GF-D8 (cell line): ENCODE measurements at regions not wholly inside any gene's neighbourhood (a gene's known extent, or its start where the extent isn't known, plus 50 kb on each side); places are given as distances from the start of the nearest gene placed in this dataset.

ENCODE experiments used
- DNase-seq: peaks from one replicate; lab custom pipeline; 2025; lab: John Stamatoyannopoulos, UW

DNA sequence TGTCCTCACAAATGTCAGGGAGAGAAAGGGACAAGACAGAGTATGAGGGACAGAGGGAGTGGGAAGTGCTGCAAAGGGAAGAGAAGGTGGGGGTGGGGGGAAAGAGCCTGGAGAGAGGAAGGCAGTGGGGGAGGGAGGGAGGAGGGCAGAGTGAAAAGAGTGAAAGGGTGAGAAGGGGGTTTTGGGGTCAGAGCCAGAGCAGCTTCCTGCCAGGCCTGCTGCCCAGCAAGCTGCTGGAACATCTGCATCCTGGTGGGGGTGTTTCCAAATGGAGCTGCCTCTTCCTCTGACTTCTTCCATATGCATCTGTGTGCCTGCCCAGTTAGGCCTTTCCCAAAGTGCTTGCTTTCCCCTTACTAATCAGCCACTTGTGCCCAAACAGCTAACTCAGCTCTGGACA lies 94.3 kb upstream of the CELF4 start:
- DNase-seq: no peak

DNA sequence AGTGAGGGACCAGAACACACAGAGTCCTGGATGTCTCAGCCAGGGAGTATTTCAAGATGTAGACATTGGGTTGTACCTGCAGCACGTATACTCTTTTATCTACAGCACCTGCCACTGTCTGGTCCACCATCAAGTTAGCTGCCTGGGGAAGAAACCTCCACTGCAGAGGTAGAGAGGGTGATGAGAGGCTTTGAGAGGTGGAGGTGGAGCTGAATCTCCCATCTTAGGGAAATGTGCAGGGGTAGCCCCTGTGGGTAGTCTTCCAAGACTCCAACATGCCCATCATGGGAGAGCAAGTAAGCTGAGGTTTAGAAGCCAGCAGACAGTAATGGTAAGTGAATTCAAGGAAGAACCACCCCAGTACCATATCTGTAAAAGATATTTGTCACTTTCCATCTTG lies 93.3 kb upstream of the CELF4 start:
- DNase-seq: no peak

DNA sequence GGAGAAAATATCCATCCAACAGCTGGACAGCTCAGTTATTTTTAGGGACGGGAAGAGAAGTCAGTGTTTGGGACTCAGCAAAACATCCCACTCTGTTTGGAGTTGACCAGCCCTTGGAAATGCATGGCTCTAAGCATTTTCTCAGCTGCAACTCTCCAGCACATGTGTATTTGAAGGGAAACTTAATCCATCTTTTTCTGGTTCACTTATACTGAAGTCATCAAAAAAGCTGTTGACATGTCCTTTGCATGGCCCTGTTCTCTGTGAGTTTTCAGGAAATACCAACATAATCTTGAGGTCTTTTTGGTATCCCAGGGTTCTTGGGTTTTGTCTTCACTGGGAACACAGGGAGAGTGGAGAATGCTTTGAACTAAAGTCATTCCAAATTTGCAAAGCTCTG lies 91.9 kb upstream of the CELF4 start:
- no peak for DNase-seq

DNA sequence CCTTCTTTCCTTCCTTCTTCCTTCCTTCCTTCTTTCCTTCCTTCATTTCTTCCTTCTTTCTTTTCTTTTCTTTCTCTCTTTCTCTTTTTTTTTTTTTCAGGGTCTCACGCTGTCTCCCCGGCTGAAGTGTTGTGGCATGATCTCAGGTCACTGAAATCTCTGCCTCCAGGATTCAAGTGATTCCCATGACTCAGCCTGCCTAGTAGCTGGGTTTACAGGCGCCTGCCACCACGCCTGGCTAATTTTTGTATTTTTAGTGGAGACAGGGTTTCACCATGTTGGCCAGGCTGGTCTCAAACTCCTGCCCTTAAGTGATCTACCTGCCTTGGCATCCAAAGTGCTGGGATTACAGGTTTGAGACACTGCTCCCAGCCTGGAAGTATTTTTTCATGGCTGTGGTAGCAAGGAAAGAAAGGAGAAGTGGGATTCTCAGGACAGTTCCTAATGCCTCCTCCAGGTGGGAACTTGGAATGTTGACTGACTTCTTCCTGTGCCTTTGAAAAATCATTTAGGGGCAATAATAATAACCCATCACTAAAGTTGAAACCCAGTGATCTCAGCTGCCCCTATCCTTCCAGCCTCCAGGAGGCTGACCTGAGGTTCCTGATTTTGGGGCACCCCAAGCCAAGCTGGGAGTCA lies 89.3 kb upstream of the CELF4 start:
- no peak for DNase-seq

DNA sequence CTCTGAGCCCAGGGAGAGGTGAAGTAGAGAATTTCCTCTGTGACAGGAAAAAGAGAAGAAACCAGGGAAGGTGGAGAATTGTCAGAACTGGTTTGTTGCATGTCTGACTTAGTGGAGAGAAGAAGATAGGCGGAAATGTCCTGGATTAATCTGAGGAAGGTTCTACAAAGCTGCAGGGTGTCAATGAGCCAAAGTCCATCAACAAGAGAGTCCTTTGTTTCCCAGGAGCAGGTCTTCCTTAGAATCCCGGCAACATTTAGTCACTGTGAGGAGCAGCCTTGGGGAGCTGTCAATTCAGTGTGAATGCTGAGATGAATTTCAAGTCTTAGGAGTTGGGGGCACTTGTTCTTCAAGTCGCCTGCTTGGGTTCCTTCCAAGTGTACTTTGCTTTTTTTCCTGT lies 88.4 kb upstream of the CELF4 start:
- DNase-seq: no peak

DNA sequence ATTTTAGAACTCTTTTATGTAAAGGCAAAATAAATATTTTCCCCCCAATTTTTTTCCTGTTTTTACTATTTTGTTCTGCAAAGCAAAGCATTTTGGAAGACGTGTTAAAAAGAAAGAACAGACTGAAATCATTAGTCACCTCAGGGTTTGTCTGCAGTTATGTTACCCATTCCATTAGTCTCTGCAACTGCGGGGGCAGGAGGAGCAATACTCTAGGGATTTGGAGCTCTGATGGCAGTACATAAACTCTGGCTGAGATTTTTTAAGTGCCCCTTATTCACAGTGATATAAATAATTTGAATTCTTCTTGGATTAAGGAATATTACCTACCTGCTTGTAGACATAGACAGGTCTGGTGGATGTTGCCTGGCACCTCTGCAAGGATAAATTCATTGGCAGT lies 88.0 kb upstream of the CELF4 start:
- no peak for DNase-seq

DNA sequence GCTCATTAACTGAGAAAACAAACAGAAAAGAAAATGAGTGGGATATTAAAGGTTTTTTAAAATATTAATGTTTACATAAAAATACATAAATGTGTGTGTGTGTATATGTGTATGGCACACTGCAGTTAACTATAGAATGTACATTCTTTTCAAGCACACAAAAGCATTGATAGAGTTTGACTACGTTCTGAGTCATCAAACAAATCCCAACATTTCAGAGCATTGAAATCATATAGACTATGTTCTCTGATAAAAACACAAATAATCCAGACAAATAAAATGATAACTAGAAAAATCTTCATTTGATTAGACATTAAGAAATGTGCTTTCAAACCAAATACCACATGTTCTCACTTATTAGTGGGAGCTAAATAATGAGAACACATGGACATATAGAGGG lies 84.3 kb upstream of the CELF4 start:
- no peak for DNase-seq

DNA sequence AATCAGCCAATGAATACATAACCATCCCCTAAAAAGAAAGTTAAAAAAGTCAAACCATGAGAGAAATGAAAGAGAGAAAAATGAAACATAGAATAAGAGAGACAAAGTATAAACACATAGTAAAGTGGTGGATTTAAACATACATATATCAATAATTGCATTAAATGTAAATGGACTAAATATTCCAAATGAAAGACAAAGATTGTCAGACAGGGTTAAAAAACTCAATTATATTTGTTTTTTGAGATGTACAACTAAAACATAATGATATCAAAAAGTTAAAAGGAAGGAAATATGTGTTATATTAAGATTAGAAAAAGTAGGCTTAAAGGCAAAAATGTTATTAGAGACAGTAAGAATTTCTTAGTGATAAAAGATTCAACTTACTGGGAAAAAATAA lies 83.8 kb upstream of the CELF4 start:
- no peak for DNase-seq

DNA sequence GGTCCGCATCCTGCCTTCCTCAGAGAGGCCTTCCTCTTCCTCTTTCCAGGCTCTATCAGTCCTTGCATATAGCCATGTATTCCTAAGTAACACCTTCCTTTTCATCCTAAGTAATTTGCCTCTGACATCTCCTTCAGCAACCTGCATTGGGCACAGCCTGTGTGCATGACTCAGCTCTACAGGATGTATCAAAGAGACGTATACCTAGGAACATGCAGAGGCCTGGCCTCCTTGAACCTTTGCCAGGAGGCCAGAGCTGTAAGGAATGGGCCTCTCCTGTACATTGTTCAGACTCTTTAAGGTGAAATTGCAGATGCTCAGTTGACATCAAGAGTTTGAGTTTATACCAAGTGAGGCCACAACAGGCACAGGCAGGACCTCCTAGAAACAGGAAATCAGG lies 76.0 kb upstream of the CELF4 start:
- no peak for DNase-seq

DNA sequence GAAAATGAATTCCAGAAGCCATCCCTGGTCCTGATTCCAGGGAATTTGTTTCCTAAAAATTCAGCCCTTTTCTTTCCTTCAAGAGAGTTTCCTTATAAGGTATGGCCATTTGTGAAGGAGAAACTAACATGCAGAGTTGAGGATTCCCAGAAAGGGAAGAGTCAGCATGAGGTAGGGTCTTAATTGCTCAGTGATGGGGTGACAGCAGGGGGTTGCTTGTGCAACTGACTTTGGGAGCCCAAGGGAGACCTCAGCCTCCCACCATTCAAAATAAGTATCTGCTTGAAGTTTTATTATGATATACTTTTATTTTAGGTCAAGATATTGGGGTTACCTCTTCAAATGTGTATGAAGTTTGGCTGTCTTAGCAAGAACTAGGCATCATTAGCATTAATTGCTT lies 74.9 kb upstream of the CELF4 start:
- DNase-seq: no peak

DNA sequence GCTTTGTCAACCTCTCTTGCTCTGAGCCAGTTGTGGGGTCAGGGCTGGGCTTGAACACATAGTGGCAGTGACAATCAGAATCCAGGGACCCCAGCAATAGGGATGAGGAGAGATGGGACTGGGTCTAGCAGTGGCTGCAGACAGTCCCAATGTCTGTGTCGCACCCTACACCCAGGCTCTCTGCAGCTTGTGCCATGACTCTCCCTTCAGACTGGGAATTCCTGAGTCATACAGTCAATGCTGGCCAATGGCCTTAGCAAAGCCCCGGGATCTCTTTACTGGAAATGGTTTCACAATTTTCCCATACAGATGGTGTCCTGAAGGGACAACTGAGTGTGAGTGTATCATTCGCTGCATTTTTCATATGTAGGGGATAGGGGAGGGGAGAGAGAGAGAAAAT lies 74.2 kb upstream of the CELF4 start:
- DNase-seq: no peak

DNA sequence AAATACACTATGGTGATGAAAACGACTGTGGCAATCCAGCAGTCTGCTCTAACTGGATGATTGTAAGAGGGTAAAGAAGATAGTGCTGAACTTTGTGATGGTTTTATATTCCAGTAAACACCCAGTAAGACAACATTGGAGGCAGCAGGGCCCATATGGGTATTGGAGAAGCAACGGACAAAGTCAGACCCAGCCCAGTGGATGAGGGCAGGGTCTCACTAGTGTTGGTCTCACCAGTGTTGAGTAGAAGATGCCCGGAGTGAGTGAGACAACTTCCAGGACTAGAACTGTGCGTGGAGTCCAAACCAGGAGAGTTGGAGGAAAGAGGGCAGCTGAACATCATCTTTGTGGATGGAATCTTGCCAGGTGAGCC lies 71.9 kb upstream of the CELF4 start:
- DNase-seq: no peak

DNA sequence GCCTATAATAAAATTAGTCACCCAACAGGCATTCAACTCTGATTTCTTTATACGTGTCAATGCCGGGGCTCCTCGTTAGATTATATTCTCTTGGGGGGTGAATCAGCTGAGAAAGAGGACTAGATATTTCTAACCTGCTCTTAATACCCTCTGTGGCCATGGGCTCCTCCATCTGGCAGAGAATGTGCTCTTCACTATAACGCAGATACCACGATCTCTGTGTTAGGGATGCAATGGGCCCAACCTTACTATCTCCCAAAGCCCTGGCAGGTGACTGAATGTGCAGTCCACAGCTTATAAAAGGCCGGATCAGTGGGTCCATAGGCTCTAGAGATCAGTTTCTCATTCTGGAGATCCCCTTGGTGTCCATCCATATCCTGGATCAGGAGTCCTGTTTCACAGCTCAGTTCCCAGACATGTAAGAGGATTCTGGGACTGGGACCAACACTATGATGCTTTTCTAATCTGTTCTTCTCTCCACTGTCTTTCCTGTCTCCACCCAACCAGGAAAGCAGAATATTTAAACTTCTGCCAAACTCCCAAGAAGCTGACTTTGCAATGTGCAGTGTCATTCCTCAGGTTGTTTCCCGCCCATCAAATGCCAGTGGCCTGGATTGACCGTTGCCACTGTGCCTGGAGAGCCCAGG lies 71.4 kb upstream of the CELF4 start:
- no peak for DNase-seq

DNA sequence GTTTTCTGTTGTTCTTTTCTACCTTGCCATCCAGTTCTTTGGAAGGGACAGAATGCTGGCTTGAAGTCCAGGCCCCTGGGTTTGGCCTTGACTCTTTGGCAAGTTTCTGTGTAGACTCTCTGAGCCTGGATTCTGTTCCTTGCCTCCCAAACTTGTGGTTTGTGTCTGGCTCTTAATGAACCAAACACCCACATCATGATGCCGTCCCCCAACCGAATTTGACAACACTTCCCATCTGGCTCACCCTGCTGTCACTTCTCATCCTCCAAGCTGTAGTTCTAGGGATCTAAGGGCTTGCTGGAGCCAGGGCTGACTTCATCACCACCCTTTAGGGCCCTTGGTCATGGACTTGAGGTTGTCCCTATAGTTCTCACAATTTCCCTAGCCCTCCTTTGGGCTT lies 68.9 kb upstream of the CELF4 start:
- DNase-seq: no peak

DNA sequence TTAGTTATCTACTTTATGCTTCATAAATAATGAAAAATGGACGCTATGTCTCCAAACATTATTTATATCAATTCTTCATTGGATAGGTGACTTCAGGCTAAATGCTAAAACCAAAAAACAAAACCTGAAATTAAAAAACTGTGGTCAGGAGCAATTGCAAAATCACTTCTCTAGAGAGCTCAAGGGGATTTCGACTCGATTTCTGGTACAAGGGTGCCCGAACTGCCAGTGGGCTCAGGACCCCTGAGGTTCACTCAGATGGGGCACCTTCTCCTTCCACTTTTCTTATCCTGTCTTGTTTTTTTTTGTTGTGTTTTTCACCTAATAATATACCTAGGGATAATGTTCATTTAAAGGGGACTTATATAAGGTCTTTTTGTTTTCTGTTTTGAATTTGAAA lies 65.8 kb upstream of the CELF4 start:
- no peak for DNase-seq

DNA sequence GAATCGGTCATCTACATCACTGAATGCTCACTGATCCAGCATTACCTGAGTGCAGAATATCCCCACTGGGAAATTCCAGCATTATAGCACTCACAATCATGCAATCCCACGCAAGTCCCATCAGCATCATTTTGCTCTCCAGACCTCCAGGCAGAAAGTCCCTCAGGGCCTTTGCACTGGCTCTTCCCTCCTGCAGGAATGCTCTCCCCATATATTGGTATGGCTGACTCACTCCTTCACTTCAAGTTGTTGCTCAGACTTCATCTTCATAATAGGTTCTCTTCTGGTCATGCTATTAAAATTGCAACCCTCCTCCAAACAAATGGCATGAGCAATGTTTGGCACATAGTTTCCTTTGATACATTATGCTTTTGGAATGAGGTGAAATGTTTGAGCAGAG lies 64.7 kb upstream of the CELF4 start:
- no peak for DNase-seq

DNA sequence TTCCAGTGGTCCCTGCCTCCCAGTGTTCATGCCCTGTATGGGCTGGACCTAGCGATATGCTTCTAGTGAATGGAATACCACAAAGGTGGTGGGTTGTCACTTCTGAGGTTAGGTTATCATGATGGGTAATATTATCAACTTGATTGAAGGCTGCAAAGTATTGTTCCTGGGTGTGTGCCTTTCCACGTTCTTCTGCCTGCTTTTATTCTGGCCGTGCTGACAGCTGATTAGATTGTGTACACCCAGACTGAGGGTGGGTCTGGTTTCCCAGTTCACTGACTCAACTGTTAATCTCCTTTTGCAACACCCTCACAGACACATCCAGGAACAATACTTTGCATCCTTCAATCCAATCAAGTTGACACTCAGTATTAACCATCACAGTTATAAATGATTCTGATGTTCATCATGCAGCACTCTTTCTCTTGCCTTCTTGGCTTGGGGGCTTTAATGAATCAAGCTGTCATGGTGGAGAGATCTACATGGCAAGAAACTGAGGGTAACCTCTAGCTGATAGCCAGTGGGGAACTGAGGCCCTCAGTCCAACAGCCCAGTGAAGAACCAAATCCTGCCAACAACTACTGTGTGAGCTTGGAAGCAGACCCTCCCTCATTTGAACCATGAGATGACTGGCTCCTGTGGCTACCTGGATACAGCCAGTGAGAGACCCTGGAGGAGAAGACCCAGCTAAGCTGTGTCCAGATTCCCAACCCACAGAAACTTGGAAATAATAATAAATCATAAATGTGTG lies 63.0 kb upstream of the CELF4 start:
- DNase-seq: no peak

DNA sequence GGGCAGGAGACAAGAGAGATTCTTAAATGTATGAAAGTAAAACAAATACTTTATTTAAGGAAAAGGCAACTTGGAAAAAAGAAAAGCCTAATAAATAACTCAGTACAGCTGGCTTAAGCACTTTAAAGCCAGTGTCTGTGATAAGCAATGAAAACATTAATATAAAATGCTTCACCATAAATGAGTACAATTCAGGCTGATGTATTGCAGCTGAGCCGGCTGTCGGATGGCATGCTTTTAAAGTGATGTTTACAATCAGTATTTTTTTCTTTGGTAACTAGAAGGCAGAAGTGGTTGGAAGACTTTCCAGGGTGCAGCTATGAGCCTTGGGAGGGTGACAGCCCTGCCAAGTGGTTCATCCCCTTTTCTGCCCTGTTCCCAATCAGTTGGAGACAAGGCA lies 58.7 kb upstream of the CELF4 start:
- DNase-seq: no peak

DNA sequence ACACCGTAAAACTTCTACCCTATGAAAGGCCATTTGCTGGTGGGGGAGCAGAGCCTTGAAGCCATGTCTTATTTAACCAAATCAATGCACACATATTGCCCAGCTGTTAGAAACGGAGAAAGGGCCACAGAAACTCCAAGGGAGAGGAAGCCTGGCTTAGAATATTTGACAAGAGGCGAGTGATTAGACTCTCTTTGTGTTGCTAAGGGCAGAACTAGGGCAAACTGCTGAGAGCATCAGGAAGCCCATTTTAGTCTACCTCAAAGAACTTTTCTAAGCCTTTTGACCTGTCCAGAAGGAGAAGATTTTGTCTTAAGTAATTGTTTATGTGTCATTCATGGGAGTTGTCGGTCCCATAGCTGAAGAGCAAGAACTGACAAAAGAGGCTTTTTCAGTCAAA lies 54.4 kb upstream of the CELF4 start:
- DNase-seq: no peak

DNA sequence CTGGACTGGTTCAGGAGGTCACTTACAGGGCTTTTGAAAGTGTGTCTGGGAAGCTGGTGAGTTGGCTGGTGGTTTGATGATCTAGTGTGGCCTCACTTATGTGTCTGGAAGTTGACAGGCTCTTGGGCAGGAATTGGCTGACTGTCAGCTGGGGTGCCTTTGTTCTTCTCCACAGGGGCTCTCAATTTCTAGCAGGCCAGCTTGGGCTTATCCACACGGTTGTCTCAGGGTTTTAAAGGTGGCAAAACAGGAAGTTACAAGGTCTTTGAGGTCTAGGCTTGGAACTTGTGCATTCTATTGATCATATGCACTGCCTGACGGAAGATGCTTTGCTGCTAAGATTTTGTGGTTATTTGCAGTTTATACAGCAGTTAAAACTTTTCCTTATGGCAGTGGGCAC lies 52.0 kb upstream of the CELF4 start:
- no peak for DNase-seq
